HG03565 (cell line): ENCODE measurements at regions not wholly inside any gene's neighbourhood (a gene's known extent, or its start where the extent isn't known, plus 50 kb on each side); places are given as distances from the start of the nearest gene placed in this dataset.
"Not testable (repeated sequence)": the region's sequence is repeated elsewhere in the genome, so short reads cannot be mapped to it uniquely, and the experiment has no call there.

Experiments
- ATAC-seq: cut with Tn5 transposase; IDR thresholded peaks from one replicate; pipeline ENCODE4 v1.9.1; 2021; ENCODE audit warnings: mild to moderate bottlenecking, moderate library complexity; ENCODE audit not compliant: unreplicated experiment

DNA sequence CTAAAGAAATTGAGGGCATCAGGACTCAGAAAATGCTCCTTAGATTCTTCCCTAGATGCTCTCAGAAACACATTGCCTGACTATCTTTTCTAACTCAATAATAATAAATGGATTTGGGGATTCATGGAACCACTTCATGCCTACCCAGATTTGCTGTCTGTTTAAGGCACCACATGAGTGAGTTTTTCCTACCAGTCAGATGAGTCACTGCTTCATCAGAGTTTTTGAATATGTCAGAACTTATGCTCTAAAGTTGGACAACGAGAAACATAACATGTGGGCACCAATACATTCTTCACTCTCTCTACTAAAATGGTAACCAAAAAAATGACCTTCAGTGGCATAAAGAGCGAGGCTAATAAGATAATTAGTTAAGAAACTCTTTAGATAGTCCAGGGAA lies 1135.1 kb downstream of the TUSC7 start:
- no peak for ATAC-seq

DNA sequence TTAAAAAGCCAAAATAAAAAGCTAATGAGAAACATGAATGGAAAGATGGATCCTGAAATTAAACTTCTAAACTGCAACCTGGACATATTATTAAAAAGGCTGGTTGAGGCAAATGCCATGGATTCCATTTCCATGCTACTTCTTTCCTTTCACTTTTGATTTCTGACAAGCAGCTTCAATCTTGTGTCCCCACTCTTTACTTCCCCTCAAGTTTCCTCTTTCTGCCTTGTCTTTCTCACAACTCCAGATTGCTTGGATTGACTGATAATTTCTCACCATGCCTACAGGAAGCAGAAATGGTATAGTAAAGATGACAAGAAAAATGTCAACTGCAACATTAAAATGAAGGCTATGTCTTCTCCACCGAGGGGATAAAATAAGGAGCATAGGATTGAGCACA lies 1136.7 kb downstream of the TUSC7 start:
- ATAC-seq = no peak

DNA sequence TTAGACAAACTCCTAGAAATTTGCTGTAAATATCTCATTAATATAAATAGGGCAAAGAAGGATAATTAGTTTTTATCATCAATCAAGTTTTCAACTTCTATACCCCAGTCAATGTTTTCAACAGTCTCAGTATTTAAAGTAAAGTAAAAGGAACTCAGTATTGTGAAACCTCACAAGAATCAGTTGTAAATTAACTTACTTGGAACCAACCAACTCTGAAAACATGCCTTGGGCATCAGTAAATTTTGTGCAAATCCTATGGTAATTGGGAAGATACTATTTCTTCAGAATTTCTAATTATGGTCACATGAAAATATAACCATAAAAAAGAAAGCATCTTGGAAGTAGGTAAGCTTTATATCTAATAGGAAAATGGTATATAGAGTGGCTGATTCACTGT lies 1139.0 kb downstream of the TUSC7 start:
- ATAC-seq = no peak

DNA sequence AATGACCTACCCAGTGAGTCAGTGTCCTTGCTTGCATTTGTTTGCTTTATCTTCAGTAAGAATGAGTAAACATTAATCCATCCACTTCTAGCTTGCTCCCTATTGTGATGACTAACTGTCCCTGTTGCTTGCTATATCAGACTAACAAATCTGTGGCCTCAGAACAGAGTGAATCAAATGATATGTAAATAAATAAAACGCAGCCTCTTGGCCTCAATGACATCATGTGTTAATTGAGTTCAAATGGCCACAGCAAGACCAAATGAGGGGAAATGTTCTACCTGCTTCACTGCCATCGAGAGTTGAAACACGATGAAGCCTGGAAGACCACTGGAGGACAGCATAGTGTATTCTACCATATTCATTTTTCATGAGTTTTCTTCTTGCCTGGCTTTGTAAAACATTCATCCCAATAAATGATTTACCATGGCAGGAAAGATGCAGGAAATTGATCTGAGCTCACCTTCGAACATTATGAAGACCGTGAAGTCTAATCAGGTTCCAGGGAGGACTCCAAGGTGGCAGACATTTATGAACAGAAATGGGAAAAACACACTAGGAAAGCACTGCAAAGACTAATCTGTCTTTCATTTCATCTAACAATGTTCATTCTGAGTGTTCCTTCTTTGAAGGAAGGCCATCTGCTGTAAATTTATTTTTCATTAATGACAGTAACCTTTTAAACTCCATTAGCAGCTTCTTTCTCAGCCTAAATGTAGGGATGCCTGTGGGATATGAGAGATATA lies 1144.5 kb downstream of the TUSC7 start:
- no peak for ATAC-seq

DNA sequence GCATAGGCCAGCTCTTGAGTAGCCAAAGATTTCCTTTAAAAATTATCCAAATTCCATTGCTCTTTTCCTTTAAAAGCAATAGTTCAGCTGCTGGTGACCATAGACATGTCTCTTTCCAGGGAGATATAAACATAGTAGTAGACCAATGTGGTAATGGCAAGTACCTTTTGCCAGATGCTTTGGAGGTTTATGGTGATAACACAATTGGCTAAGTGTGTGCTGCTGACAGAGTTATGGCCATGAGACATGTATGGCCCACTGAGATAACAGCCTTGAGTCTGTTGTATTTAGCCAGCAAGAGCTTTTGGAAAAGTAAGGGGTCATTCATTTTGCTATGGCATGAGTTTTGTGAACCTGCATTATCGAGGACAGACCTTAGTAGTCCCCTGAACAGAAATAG lies 1146.8 kb downstream of the TUSC7 start:
- ATAC-seq = no peak

DNA sequence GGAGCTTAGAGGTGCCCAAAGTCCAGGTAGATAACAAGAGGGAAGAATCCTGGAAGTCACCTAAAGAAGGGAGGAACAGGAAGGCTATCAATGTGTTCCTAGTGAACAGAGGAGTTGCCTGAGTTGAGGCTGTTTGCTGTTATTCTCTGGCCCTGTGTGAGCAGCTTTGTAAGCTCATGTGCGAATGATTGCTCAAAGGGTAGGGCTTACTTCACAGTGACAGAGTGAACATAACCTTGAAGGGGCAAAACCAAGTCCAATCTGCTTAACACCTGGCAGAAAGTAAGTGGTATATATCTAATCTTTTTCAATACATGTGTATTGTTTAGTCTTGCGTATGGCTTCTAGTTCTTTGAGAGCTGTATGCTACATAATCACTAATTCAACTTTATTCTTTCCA lies 1153.6 kb downstream of the TUSC7 start:
- no peak for ATAC-seq

DNA sequence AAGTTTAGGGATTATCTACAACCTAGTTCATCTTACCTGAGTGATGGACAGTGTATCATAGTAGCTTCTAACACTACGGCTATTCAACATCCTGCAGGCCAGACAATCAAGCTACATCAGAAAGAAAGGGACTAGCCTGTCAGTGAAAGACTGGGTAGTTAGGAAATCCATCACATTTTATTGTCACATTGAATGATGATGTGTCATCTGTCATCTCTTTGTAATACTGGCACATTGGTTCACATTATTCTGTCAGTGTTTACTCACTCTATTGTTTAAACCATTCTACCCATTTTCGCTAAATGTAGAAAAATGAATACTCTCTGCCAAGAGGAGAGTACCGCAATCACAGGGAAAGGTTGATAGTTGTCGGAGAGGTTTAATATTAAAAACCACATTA lies 1155.8 kb downstream of the TUSC7 start:
- no peak for ATAC-seq

DNA sequence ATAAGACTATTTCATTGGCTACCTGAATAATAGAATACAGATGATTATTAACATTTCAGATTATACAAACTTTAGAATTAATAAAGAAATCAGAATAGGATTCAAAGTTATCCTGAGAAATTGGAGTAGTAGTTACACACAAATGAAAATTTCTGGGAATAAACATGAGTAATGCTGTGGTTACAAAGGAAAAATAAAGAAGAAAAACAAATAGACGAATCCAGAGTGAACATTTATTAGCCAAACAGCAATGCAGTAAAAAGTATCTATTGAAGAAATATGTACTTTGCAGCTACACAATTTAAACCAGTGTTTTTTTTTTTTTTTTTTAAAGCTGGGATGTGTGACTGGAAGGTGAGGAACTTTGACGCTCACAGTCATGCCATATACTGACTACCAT lies 1159.2 kb downstream of the TUSC7 start:
- ATAC-seq = no peak

DNA sequence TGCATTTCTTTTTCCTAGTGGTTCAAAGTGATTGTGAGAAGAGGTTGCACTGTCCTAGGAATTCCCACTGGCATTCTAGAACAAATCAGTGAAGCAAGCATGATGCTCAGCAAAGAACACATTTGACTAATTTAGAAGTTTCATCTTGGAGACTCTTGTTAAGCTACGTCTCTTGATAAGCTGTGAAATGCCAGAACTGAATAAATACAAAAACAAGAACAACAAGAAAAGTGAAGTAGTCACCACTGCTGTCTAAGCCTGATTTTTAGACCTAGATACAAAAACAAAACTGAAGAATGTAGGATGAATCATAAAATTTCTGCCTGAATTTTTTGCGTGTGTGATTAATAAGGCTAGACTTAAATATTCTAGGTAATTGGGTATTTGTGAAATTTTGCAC lies 1162.4 kb downstream of the TUSC7 start:
- ATAC-seq = no peak

DNA sequence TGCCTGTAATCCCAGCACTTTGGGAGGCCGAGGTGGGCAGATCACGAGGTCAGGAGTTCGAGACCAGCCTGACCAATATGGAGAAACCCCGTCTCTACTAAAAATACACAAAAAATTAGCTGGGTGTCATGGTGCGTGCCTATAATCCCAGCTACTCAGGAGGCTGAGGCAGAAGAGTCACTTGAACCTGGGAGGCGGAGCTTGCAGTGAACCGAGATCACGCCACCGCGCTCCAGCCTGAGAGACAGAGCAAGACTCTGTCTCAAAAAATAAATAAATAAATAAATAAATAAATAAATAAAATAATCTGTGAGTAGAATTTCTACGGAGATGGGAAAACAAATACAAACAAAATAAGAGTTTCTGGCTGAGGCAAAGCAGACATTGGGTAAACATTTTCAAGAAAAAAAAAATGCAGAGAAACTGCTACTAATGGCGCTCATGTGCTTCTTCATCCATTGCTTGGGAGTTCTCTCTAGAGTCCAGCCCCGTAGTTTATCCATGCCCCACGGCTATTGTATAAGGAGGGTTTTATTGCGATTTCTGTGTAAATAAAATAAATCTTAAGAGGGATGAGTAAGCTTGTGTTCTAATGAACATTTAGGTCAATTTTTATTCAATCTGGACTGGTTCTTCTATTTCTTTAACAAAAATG lies 1161.9 kb downstream of the IGSF11 start:
- not testable (repeated sequence) for ATAC-seq

DNA sequence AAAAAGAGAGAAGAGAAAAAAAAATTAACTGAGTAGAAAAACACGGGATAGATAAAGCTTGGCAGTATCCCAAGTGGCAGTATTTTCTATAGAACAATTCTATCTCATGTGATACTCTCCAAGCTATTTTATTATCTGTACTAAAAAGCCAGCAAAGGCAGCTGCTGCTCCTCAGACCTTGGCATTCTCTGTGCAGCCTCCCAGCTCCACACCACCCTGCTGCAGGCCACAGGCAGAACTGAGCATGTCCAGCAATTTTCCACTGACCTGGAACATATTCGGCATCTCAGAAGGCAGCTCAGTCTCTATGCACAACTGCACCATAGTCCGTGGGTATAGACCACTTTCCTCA lies 1161.4 kb downstream of the IGSF11 start:
- no peak for ATAC-seq

DNA sequence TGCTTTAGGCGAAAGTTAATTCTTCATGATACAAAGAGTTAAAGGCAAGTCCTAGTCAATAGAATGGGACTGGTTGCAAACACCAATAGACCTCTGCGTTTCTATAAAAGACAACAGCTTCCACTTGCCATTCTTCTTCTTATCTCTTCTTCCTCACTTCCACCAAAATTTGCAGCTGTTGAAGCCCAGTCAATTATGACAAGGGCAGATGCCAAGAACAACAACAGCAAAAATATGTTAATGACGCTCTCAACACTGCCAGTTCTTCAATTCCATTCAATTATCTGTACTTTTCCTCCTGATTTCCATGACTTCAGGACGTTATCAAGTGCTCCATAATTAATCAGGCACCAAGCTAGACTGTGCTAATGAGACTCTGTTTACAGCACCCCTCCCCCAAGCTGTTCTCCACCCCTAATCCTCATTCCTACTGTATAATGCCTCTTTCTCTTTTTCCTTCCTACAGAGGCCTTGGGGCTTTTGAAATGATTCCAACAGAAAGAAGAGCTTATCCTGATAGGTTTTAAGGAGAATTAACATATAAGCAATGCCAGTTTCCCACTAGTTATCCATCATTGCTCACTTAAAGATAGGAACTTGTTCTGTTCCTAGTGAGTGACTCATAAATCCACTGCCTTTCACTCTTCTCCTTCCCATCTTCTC lies 1160.5 kb downstream of the IGSF11 start:
- ATAC-seq = no peak

DNA sequence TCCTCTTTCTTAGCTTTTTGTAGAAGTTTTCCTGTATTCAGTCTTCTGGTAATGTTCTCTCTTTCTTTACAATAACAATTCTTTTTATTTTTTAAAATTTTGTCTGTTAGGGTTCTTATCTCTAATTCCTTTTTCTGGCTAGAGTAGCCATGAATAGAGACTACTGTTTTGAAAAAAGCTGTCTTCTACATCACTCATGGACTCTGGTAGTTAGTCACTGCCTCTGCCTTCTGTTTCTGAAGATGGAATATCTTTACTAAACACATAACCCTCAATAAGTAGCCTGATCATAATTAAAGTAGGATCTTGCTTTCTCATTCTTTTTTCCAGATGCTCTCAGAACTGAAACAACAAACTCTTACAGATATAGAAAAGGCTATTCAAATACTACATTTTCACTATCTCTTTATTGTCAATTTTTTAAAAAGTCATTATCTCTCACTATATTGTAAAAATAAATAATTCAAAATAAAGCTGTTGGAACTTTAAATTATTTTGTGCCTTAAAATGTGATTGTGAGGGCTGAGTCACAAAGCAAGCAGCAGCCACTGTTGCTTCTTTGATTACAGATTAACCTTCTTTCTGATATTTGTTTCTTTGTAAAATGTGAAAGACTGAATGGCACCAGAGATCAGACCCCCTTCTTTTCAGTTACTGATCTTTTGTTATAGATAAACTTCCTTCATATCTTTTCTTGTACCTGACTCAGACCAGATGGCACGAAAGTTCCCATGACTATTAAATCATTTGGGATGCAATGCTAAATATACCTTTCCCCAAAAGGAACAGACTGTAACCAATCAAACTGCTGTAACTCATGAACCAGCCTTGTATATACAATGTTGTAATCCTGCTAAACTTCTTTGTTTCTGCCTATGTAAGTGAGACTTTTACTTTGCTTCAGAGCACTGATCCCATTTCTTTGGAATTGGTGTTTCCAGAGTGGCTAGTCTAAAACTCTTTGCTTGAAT lies 1159.5 kb downstream of the IGSF11 start:
- ATAC-seq = no peak

DNA sequence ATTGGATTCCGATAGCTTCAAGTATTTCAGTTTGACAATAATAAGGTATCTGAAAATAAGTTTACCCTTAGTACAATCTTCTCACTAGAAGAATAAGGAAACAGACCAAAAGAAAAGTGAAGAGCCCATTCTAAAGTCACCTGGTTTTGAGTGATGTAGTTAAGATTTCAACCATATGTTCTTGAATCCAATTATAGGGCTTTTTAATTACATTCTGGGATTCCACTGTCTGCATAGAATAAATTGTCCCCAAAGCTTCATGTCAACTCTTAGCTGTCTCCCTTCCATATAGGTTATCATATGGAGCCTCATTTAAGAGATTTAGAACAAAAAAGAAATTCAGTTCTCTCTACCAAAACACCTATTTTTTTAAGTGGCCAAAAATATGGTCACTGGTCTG lies 1158.8 kb downstream of the IGSF11 start:
- no peak for ATAC-seq

DNA sequence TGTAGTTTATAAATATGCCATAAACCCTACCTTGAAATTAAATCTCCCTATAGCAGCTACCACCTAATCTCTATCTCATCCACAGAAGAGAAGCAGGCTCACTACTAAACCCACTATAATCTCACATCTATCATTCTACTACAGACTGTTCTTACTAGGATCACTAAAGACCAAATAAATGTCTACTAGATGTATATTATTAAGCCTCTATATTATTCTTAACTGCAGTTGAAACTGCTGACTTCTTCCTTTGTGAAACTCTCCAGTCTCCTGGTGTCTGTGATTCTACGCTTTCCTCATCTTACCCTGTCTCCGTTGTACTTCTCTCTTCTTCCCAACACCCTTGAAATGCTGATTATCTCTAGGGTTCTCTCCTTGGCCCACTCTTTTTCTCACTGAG lies 1154.0 kb downstream of the IGSF11 start:
- ATAC-seq = no peak

DNA sequence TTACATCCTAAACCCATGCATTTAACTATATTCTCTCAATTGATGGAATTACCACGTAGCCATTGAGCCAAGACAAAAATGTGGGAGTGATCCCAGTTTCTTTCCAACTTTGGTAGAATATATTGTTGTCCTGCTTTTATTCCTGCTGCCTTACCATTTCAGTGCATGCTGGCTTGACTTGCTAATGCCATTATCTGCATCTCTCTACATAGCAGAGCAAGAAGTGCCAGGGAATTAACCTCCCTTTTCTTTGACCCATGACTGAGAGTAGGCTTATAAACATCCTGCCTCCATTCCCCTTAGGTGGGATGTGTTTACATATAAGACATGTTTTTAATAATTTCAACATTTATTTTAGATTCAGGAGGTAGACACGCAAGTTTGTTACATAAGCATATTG lies 1153.4 kb downstream of the IGSF11 start:
- ATAC-seq = no peak

DNA sequence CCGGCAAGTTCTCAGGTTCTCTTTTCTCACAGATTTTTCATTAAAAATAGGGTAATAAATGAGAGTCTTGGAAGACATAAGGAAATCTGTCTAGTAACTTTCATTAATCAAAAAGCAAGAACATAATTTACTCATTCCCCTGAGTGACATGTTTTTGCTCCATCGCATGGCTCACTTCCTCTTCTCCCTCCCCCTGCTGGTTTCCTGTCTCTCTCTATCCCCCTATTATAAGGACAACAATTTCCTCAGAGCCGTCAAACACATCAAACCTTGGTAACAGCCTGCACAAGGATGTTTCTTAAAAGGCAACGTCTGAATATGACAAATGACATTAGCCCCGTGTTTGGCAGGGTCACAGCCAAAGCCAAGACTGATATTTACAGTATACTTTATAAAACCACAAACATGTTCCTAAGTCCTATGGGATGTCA lies 1149.6 kb downstream of the IGSF11 start:
- no peak for ATAC-seq

DNA sequence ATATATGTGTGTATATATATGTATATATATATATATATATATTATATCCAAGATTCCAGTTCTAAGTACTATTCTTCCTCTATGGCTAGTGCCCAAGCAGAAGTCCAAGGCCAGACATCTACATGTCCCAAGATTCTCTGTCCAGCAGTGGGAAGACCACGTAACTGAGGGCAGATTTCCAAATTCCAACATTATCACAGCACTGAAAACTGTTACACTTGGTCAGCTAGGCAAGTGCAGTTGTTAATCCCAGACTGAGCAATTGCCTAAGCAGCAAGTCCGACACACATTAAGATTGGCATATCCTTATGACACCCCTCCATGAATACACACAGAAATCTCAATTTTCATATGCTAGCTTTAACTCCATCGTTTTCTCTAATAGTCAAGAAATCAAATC lies 1148.5 kb downstream of the IGSF11 start:
- ATAC-seq = no peak

DNA sequence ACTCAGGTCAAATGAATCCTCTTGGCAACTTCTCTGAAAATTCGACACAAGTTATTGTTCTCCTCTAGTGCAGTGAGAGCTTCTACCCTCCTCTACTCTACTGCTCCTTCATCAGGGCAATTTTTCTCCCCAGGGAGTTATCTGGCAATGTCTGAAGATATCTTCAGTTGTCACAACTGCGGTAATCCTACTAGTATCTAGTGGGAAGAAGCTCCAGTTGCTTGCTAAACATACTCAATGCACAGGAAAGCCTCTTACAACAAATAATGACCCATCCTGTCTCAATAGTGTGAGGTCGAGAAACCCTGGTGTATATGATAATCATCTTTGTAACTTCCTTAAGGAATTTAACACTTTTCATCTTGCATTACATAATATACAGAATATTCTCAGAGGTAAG lies 1147.6 kb downstream of the IGSF11 start:
- ATAC-seq = no peak

DNA sequence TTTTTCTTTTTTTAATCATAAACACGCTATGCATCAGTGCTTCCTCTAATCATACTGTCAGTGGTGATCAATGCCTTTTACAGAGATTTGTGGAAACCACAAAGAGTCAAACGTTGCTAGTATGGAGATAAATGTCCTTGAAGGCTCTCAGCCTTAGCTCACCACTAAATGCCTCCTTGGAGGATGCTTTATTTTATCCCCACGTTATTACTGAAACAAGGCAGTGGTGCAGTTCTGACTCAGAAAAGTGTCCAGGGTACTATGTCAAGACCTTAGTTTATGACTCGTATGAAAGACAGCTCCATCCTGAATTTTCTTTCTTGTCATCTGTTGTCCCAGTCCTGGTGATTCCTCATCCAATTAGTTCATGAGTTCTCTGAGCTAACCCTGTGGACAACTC lies 1146.7 kb downstream of the IGSF11 start:
- ATAC-seq = no peak

DNA sequence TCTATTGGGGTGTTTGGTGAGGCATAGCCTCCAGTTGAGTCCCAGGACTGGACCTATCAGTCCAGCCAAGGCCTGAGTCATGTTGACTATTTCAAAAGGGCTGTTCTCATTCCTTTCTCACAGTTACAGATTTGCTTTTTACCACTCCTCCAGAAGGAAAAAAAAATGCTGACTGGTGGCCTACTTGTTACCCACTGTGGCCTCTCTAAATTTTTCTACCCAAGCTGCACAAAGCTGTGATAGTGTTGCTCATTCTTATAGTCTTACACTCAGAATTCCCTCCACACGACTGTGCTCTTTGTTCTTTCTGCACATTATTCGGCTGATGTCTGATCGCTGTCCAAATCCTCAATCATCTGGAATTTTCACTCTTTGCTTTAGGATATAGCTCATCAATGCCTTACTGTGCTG lies 1142.2 kb downstream of the IGSF11 start:
- no peak for ATAC-seq
